H7 (cell line): ENCODE measurements at regions not wholly inside any gene's neighbourhood (a gene's known extent, or its start where the extent isn't known, plus 50 kb on each side); places are given as distances from the start of the nearest gene placed in this dataset.

Experiments used
- DNase-seq: peaks from one replicate; pipeline ENCODE4 v3.0.0; 2012
- H3K27me3 ChIP-seq: 2 replicates; pipeline ENCODE4 v1.6.0; 2011; ENCODE audit warnings: mild to moderate bottlenecking, low read length; ENCODE audit not compliant: control insufficient read depth, insufficient read depth
- H3K36me3 ChIP-seq: replicated peaks from 2 replicates; pipeline ENCODE4 v1.5.1; 2011; ENCODE audit warnings: low read length; ENCODE audit not compliant: control insufficient read depth, insufficient read depth
- H3K4me3 ChIP-seq: 2 replicates; pipeline ENCODE4 v1.5.1; 2011; ENCODE audit warnings: low read depth, mild to moderate bottlenecking, control low read depth, low read length, moderate library complexity; ENCODE audit not compliant: insufficient read depth

GRCh38 chr10:52452600-52453493 is 138.8 kb downstream of the DKK1 start:
- H3K27me3 ChIP-seq, result no peaks in the 10 kb centered on the region
- no peak overlapping the region for H3K4me3 ChIP-seq
- no peaks in the 10 kb centered on the region for H3K36me3 ChIP-seq
- DNase-seq, result no peak

GRCh38 chr10:52453501-52453900 is 139.4 kb downstream of the DKK1 start:
- H3K36me3 ChIP-seq, result no peaks in the 10 kb centered on the region
- no peaks in the 10 kb centered on the region for H3K27me3 ChIP-seq
- no peak overlapping the region for H3K4me3 ChIP-seq
- no peak for DNase-seq

GRCh38 chr10:52454491-52454890 is 140.4 kb downstream of the DKK1 start:
- Histone ChIP-seq H3K4me3 (no peak overlapping the region), H3K27me3 (no peaks in the 10 kb centered on the region), H3K36me3 (no peaks in the 10 kb centered on the region)
- no peak for DNase-seq

- Histone ChIP-seq H3K36me3 (no peaks in the 10 kb centered on the region), H3K4me3 (no peak overlapping the region), H3K27me3 (no peaks in the 10 kb centered on the region)
- no peak for DNase-seq
Observed at GRCh38 chr10:52455098-52455497, 141.0 kb downstream of the DKK1 start.

GRCh38 chr10:52459097-52459496 is 145.0 kb downstream of the DKK1 start:
- Histone ChIP-seq H3K36me3 (no peaks in the 10 kb centered on the region), H3K27me3 (no peaks in the 10 kb centered on the region), H3K4me3 (no peak overlapping the region)
- no peak for DNase-seq

GRCh38 chr10:52463826-52464225 is 149.7 kb downstream of the DKK1 start:
- H3K4me3 ChIP-seq, result no peak overlapping the region
- H3K27me3 ChIP-seq, result no peaks in the 10 kb centered on the region
- H3K36me3 ChIP-seq, result no peaks in the 10 kb centered on the region
- no peak for DNase-seq

GRCh38 chr10:52464368-52465124 is 150.5 kb downstream of the DKK1 start:
- Histone ChIP-seq H3K36me3 (no peaks in the 10 kb centered on the region), H3K27me3 (no peaks in the 10 kb centered on the region), H3K4me3 (no peak overlapping the region)
- DNase-seq, result no peak

- DNase-seq, result no peak
- H3K27me3 ChIP-seq, result no peaks in the 10 kb centered on the region
- no peak overlapping the region for H3K4me3 ChIP-seq
- H3K36me3 ChIP-seq, result no peaks in the 10 kb centered on the region
Observed at GRCh38 chr10:52465202-52465601, 151.1 kb downstream of the DKK1 start.

GRCh38 chr10:52466464-52466863 is 152.4 kb downstream of the DKK1 start:
- DNase-seq, result no peak
- Histone ChIP-seq H3K4me3 (no peak overlapping the region), H3K36me3 (no peaks in the 10 kb centered on the region), H3K27me3 (no peaks in the 10 kb centered on the region)

GRCh38 chr10:52469970-52470705 is 156.1 kb downstream of the DKK1 start:
- no peak for DNase-seq
- Histone ChIP-seq H3K4me3 (no peak overlapping the region), H3K36me3 (no peaks in the 10 kb centered on the region), H3K27me3 (no peaks in the 10 kb centered on the region)

GRCh38 chr10:52472406-52473146 is 158.5 kb downstream of the DKK1 start:
- Histone ChIP-seq H3K27me3 (no peaks in the 10 kb centered on the region), H3K4me3 (no peak overlapping the region), H3K36me3 (no peaks in the 10 kb centered on the region)
- no peak for DNase-seq

GRCh38 chr10:52474265-52474664 is 160.2 kb downstream of the DKK1 start:
- Histone ChIP-seq H3K27me3 (no peaks in the 10 kb centered on the region), H3K36me3 (no peaks in the 10 kb centered on the region), H3K4me3 (no peak overlapping the region)
- no peak for DNase-seq

GRCh38 chr10:52477305-52477704 is 163.2 kb downstream of the DKK1 start:
- no peaks in the 10 kb centered on the region for H3K27me3 ChIP-seq
- DNase-seq, result no peak
- H3K4me3 ChIP-seq, result no peak overlapping the region
- H3K36me3 ChIP-seq, result no peaks in the 10 kb centered on the region

GRCh38 chr10:52479567-52479966 is 165.5 kb downstream of the DKK1 start:
- Histone ChIP-seq H3K27me3 (no peaks in the 10 kb centered on the region), H3K4me3 (no peak overlapping the region), H3K36me3 (no peaks in the 10 kb centered on the region)
- DNase-seq, result no peak
